DND-41 (cell line): ENCODE measurements at regions not wholly inside any gene's neighbourhood (a gene's known extent, or its start where the extent isn't known, plus 50 kb on each side); places are given as distances from the start of the nearest gene placed in this dataset.

Experiments used
- CTCF ChIP-seq: IDR thresholded peaks from 2 replicates; pipeline ENCODE4 v1.5.1; 2012; ENCODE audit warnings: borderline replicate concordance, low read length, moderate library complexity, mild to moderate bottlenecking; ENCODE audit not compliant: poor library complexity, severe bottlenecking; ENCODE audit errors: extremely low read depth
- EZH2 ChIP-seq: IDR thresholded peaks from 3 replicates; pipeline ENCODE4 v1.6.1; 2012; ENCODE audit warnings: borderline replicate concordance, low read depth, mild to moderate bottlenecking, moderate library complexity, low read length, inconsistent platforms; ENCODE audit not compliant: severe bottlenecking

- TF ChIP-seq EZH2 (no peak), CTCF (no peak)
Measured at GRCh38 chr12:125889742-125890141, 824.5 kb downstream of the AACS start.
